Osteoblast (primary cell): ENCODE measurements at regions not wholly inside any gene's neighbourhood (a gene's known extent, or its start where the extent isn't known, plus 50 kb on each side); places are given as distances from the start of the nearest gene placed in this dataset.

Experiments used
- DNase-seq: peaks from one replicate; pipeline ENCODE4 v3.0.0; 2011; ENCODE audit warnings: low spot score, mixed read lengths; ENCODE audit not compliant: insufficient read length; ENCODE audit errors: missing footprints
- H2AFZ ChIP-seq: 2 replicates; pipeline ENCODE4 v1.6.0; 2011; ENCODE audit warnings: mild to moderate bottlenecking, low read length
- H3K27ac ChIP-seq: 2 replicates; pipeline ENCODE4 v1.5.1; 2011; ENCODE audit warnings: mild to moderate bottlenecking, low read depth, low read length, moderate library complexity
- H3K27me3 ChIP-seq: 2 replicates; pipeline ENCODE4 v1.6.0; 2012; ENCODE audit warnings: mild to moderate bottlenecking, control low read depth, inconsistent platforms, low read length, moderate library complexity; ENCODE audit not compliant: insufficient read depth
- H3K36me3 ChIP-seq: 2 replicates; pipeline ENCODE4 v1.5.1; 2011; ENCODE audit warnings: mild to moderate bottlenecking, low read length, control low read depth, moderate library complexity; ENCODE audit not compliant: insufficient read depth
- H3K4me1 ChIP-seq: 2 replicates; pipeline ENCODE4 v1.5.1; 2011; ENCODE audit warnings: mild to moderate bottlenecking, low read length, control low read depth, moderate library complexity; ENCODE audit not compliant: insufficient read depth
- H3K4me2 ChIP-seq: 2 replicates; pipeline ENCODE4 v1.6.0; 2011; ENCODE audit warnings: mild to moderate bottlenecking, low read length; ENCODE audit not compliant: insufficient read depth
- H3K4me3 ChIP-seq: fragments of 200-600 bp; sonication (generic); 3 replicates; pipeline ENCODE4 v1.5.1; 2012; ENCODE audit warnings: mild to moderate bottlenecking, low read length, inconsistent platforms; ENCODE audit not compliant: insufficient read depth
- H3K79me2 ChIP-seq: 2 replicates; pipeline ENCODE4 v1.6.0; 2012; ENCODE audit warnings: mild to moderate bottlenecking, low read length, control low read depth, inconsistent platforms; ENCODE audit not compliant: insufficient read depth
- H3K9me3 ChIP-seq: 2 replicates; pipeline ENCODE4 v1.5.1; 2011; ENCODE audit warnings: low read depth, low read length, control low read depth
- H4K20me1 ChIP-seq: 2 replicates; pipeline ENCODE4 v1.6.0; 2012; ENCODE audit warnings: mild to moderate bottlenecking, low read length, control low read depth; ENCODE audit not compliant: insufficient read depth
- TF ChIP-seq, protein P1 (sequence below): IDR thresholded peaks from 2 replicates; pipeline ENCODE4 v1.5.1; 2011; ENCODE audit warnings: mild to moderate bottlenecking, low read depth, low read length, moderate library complexity; ENCODE audit errors: extremely low read depth

DNA sequence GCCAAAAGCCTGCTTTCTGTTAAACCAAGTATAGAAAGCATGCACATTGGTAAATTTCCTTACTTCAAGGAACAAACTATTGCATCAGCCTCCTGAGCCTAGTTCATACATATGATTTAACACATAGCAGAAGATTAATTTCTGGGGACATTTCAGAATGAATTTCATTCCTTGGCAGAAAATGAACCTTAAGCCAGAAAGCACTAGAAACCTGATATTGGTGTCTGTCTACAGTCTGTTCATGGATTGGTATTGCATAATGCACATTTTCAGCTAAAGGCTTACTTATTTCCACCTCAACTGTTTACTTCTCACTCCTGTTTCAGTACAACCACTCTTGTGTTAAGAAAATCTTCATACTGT lies 1471.8 kb upstream of the NUDT12 start:
- H3K4me1 ChIP-seq = no peaks in the 10 kb centered on the region
- no peaks in the 10 kb centered on the region for H3K79me2 ChIP-seq
- H3K27me3 ChIP-seq = no peaks in the 10 kb centered on the region
- H3K36me3 ChIP-seq = no peaks in the 10 kb centered on the region
- no peaks in the 10 kb centered on the region for H4K20me1 ChIP-seq
- no peak overlapping the region for H3K4me2 ChIP-seq
- TF ChIP-seq, protein P1, sequence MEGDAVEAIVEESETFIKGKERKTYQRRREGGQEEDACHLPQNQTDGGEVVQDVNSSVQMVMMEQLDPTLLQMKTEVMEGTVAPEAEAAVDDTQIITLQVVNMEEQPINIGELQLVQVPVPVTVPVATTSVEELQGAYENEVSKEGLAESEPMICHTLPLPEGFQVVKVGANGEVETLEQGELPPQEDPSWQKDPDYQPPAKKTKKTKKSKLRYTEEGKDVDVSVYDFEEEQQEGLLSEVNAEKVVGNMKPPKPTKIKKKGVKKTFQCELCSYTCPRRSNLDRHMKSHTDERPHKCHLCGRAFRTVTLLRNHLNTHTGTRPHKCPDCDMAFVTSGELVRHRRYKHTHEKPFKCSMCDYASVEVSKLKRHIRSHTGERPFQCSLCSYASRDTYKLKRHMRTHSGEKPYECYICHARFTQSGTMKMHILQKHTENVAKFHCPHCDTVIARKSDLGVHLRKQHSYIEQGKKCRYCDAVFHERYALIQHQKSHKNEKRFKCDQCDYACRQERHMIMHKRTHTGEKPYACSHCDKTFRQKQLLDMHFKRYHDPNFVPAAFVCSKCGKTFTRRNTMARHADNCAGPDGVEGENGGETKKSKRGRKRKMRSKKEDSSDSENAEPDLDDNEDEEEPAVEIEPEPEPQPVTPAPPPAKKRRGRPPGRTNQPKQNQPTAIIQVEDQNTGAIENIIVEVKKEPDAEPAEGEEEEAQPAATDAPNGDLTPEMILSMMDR = no peak
- H3K27ac ChIP-seq = no peak overlapping the region
- DNase-seq = no peak
- no peak overlapping the region for H3K4me3 ChIP-seq
- H3K9me3 ChIP-seq = no peaks in the 10 kb centered on the region
- no peak overlapping the region for H2AFZ ChIP-seq

DNA sequence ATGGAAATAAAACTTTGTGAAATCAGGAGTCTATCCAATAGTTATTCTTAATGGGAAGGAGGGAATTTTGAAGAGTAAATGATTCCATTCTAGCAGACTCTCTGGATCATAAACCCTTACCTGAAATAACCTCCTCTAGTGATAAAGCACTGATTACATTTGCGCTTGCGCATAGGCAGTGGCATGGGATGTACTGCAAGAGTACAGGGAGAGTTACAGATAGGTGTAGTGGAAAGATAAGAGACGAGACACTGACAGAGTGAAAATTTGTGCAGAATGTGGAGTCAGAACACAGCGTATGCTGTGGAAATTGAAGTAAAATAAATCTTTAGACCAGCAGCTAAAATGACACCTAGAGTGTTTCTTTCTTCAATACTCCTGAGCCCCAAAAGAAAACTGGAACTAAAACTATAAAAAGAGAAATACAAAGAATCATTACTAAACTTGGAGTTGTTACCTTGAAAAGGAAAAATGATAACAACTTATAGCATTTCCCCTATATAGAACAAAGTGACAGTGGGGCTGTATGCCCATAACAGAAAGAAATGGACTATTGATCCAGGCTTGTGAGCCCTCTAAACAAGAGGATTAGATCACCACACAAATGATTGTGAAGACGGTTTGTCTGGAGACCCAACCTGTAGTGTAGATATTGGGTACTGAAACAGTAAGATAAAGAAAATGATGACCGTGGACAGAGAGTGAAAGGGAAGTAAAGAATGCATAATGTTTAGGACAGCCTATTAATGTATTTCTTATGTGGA lies 1471.2 kb upstream of the NUDT12 start:
- no peak overlapping the region for H3K27ac ChIP-seq
- no peaks in the 10 kb centered on the region for H3K36me3 ChIP-seq
- no peaks in the 10 kb centered on the region for H3K27me3 ChIP-seq
- no peaks in the 10 kb centered on the region for H3K79me2 ChIP-seq
- H3K4me2 ChIP-seq = no peak overlapping the region
- H2AFZ ChIP-seq = no peak overlapping the region
- H4K20me1 ChIP-seq = no peaks in the 10 kb centered on the region
- H3K4me3 ChIP-seq = no peak overlapping the region
- no peaks in the 10 kb centered on the region for H3K9me3 ChIP-seq
- TF ChIP-seq, protein P1 = no peak
- no peak for DNase-seq
- H3K4me1 ChIP-seq = no peaks in the 10 kb centered on the region

DNA sequence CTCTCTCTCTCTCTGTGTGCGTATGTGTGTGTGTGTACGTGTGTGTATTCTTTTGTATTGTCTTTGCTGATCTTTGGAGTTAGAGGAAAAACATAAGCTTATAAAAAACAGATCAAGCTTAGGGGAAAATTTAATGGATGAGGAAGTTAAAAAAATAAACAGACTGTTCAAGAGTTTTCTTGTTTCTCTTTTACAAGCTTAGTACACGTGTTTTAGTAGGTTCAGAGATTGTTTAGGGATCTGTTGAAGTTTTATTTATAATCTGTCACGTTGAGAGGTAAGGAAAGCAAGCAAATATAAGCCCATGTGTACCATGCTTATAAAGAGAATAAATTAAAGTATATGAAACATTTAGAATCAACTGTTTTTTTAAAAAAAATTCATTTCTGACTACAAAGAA lies 1470.3 kb upstream of the NUDT12 start:
- Histone ChIP-seq H3K27ac (no peak overlapping the region), H3K4me3 (no peak overlapping the region), H3K4me2 (no peak overlapping the region), H3K9me3 (no peaks in the 10 kb centered on the region), H3K27me3 (no peaks in the 10 kb centered on the region), H2AFZ (no peak overlapping the region), H3K36me3 (no peaks in the 10 kb centered on the region), H4K20me1 (no peaks in the 10 kb centered on the region), H3K4me1 (no peaks in the 10 kb centered on the region), H3K79me2 (no peaks in the 10 kb centered on the region)
- DNase-seq = no peak
- TF ChIP-seq, protein P1 = no peak

DNA sequence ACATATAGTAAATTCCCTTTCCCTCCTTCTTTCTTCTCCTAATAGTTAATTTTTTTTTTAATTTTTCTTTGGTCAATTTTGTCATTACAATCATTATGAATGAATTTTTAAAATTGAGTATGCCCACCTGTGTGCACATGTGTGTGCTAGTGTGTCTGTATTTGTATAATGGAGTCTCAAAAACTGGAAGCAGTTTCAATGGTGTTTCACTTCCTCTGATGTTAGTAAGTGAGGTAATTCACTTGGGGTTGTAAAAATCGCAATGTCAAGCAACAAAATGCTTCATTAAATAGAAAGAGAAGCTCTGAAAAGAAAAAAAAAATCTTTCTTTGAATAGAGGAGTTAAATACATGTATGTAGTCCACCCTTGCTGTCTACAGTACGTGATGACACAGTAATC lies 1467.6 kb upstream of the NUDT12 start:
- Histone ChIP-seq H2AFZ (no peak overlapping the region), H3K36me3 (no peaks in the 10 kb centered on the region), H4K20me1 (no peaks in the 10 kb centered on the region), H3K4me1 (no peaks in the 10 kb centered on the region), H3K27ac (no peak overlapping the region), H3K79me2 (no peaks in the 10 kb centered on the region), H3K27me3 (no peaks in the 10 kb centered on the region), H3K9me3 (no peaks in the 10 kb centered on the region), H3K4me3 (no peak overlapping the region), H3K4me2 (no peak overlapping the region)
- DNase-seq = no peak
- TF ChIP-seq, protein P1 = no peak
